BE2C (cell line): ENCODE measurements at regions not wholly inside any gene's neighbourhood (a gene's known extent, or its start where the extent isn't known, plus 50 kb on each side); places are given as distances from the start of the nearest gene placed in this dataset.
"Not testable (repeated sequence)": the region's sequence is repeated elsewhere in the genome, so short reads cannot be mapped to it uniquely, and the experiment has no call there.

ENCODE experiments used
- DNase-seq: peaks from one replicate; pipeline ENCODE4 v3.0.0-alpha.2; 2020
- H3K27me3 ChIP-seq: fragments of 250-450 bp; sonication (Bioruptor Pico); 2 replicates; pipeline ENCODE4 v1.5.1; 2020; ENCODE audit warnings: mild to moderate bottlenecking
- H3K36me3 ChIP-seq: fragments of 250-450 bp; sonication (Bioruptor Pico); 2 replicates; pipeline ENCODE4 v1.5.1; 2020; ENCODE audit warnings: mild to moderate bottlenecking
- H3K4me1 ChIP-seq: fragments of 250-450 bp; sonication (Bioruptor Pico); 2 replicates; pipeline ENCODE4 v1.5.1; 2020
- H3K4me3 ChIP-seq: 2 replicates; pipeline ENCODE4 v1.5.1; 2011; ENCODE audit warnings: low read depth, low read length
- H3K9me3 ChIP-seq: fragments of 250-450 bp; sonication (Bioruptor Pico); 2 replicates; pipeline ENCODE4 v1.5.1; 2020
- TF ChIP-seq, protein P1 (sequence below): IDR thresholded peaks from 2 replicates; pipeline ENCODE4 v1.5.1; 2012; ENCODE audit warnings: mild to moderate bottlenecking, low read depth, low read length

DNA sequence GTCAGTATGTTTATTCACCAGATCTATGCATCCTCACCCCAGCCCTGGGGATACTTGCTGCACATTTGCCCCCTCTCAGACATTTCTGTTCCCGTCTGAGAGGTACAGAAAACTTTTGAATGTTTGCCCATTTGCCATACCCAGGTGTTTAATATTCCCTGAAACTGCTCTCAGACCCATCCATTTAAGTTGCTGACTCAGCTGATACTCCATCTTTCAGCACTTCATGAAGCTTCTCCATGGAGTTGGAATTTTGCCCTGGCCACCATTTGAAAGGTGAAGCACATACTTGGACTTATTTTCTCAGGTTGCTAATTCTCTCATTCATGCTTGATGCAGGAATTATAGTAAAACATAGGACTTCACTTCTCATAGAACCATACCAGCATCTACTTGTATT lies 203.9 kb upstream of the OR13F1 start:
- Histone ChIP-seq H3K9me3 (no peaks in the 10 kb centered on the region), H3K4me3 (no peak overlapping the region), H3K4me1 (no peaks in the 10 kb centered on the region), H3K27me3 (no peaks in the 10 kb centered on the region), H3K36me3 (no peaks in the 10 kb centered on the region)
- no peak for DNase-seq
- TF ChIP-seq, protein P1, sequence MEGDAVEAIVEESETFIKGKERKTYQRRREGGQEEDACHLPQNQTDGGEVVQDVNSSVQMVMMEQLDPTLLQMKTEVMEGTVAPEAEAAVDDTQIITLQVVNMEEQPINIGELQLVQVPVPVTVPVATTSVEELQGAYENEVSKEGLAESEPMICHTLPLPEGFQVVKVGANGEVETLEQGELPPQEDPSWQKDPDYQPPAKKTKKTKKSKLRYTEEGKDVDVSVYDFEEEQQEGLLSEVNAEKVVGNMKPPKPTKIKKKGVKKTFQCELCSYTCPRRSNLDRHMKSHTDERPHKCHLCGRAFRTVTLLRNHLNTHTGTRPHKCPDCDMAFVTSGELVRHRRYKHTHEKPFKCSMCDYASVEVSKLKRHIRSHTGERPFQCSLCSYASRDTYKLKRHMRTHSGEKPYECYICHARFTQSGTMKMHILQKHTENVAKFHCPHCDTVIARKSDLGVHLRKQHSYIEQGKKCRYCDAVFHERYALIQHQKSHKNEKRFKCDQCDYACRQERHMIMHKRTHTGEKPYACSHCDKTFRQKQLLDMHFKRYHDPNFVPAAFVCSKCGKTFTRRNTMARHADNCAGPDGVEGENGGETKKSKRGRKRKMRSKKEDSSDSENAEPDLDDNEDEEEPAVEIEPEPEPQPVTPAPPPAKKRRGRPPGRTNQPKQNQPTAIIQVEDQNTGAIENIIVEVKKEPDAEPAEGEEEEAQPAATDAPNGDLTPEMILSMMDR: no peak

DNA sequence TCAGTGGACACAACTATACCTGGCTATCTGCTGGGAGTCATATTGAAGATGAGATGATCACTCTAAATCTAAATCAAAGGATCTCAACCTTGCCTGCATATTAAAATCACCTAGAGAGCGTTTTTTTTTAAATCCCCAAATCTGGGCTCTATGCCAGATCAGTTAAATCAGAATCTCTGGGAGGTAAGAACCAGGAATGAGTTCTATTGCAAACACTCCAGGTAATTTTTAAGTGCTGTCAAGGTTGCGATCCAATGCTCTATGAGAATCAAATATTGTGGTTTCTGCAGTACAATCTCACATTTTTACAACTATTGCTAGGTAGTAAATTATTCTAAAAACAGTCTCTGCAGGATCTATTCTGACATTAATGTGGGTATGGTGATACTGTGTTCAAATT lies 202.3 kb upstream of the OR13F1 start:
- TF ChIP-seq, protein P1: no peak
- H3K9me3 ChIP-seq: no peaks in the 10 kb centered on the region
- no peak overlapping the region for H3K4me3 ChIP-seq
- no peaks in the 10 kb centered on the region for H3K36me3 ChIP-seq
- no peak for DNase-seq
- H3K27me3 ChIP-seq: no peaks in the 10 kb centered on the region
- H3K4me1 ChIP-seq: no peaks in the 10 kb centered on the region

DNA sequence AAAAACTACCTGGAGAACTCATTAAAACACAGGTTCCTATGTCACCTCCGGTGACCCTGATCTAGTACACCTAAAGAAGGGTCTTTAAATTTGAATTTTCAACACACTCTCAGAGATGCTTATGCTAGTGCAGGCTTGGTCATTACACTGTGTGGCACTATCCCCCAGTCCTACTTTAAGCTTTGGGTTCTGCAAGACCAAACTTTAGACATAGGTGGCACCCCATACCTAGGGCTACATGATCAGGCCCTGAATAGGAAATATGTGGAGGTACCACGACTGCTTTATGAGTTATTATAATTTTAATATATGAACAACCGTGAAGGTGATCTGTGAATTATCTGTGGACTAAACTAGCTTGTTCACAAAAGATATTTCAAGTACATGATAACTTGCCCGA lies 201.3 kb upstream of the OR13F1 start:
- no peaks in the 10 kb centered on the region for H3K9me3 ChIP-seq
- H3K36me3 ChIP-seq: no peaks in the 10 kb centered on the region
- H3K4me1 ChIP-seq: no peaks in the 10 kb centered on the region
- H3K4me3 ChIP-seq: no peak overlapping the region
- no peaks in the 10 kb centered on the region for H3K27me3 ChIP-seq
- no peak for DNase-seq
- TF ChIP-seq, protein P1: no peak

DNA sequence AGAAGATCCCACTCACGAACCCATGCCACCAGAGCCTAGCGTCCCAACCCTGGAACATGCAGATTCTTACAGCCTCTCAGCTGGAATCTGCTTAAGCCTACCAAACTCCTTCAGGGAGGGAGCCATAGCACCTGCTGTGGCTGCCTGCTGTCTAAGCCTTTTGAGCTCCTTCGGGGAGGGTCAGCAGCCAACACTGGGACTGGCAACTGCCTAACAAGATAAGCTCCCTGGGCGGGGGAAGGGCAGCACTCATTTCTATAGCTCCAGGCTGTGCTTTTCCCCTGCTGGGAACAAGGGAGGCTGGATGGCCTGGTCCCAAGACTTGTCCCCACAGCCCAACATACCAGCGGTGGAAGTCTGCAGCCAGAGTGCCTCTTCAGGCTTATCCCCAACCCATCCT lies 199.1 kb upstream of the OR13F1 start:
- H3K36me3 ChIP-seq: no peaks in the 10 kb centered on the region
- TF ChIP-seq, protein P1: no peak
- no peaks in the 10 kb centered on the region for H3K4me1 ChIP-seq
- no peaks in the 10 kb centered on the region for H3K9me3 ChIP-seq
- no peak for DNase-seq
- no peaks in the 10 kb centered on the region for H3K27me3 ChIP-seq
- no peak overlapping the region for H3K4me3 ChIP-seq

DNA sequence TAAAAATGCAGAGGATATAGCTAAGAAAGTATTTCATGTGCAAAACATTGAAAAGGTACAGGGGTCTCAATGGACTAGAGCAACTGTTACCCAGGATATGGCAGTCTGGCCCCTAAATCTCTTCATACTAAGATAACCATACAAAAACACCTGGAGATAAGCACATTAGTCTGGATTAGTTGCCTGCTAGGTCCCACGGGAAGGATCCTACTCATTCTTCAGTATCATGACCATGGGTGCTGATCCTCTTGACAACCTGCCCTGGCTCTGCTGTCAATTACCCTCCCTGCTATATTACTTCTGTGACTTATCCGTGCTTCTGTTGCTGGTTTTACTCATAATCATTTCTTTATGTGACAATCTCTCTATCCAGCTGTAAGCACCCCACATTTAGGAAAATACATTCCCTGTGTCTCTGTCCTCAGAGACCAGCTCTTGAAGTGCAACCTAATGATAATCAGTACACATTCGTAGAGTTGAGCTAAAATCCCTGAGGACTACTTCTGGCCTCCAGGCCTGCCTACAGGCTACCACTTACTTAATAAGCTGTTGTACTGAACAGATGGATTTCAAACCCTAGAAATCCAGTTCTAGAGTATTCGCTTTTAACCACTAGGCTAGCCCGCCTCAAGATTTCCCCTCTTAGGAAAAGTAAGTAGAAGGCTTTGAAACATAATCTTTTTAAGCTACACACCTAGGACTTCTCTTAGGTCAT lies 190.5 kb upstream of the OR13F1 start:
- no peak for DNase-seq
- no peaks in the 10 kb centered on the region for H3K36me3 ChIP-seq
- H3K27me3 ChIP-seq: no peaks in the 10 kb centered on the region
- H3K4me3 ChIP-seq: no peak overlapping the region
- no peaks in the 10 kb centered on the region for H3K4me1 ChIP-seq
- TF ChIP-seq, protein P1: no peak
- H3K9me3 ChIP-seq: no peaks in the 10 kb centered on the region

DNA sequence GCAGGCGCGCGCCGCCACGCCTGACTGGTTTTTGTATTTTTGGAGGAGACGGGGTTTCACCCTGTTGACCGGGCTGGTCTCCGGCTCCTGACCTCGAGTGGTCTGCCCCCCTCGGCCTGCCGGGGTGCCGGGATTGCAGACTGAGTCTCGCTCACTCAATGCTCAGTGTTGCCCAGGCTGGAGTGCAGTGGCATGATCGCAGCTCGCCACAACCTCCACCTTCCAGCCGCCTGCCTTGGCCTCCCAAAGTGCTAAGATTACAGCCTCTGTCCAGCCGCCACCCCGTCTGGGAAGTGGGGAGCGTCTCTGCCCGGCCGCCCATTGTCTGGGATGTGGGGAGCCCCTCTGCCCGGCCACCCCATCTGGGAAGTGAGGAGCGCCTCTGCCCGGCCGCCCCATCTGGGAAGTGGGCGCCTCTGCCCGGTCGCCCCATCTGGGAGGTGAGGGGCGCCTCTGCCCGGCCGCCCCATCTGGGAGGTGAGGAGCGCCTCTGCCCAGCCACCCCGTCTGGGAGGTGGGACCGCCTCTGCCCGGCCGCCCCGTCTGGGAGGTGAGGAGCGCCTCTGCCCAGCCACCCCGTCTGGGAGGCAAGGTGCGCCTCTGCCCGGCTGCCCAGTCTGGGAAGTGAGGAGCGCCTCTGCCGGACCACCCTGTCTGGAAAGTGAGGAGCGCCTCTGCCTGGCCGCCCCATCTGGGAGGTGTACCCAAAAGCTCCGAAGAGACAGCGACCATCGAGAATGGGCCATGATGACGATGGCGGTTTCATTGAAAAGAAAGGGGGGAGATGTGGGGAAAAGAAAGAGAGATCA lies 187.7 kb upstream of the OR13F1 start:
- not testable (repeated sequence) for H3K9me3 ChIP-seq, H3K4me3 ChIP-seq, DNase-seq, H3K4me1 ChIP-seq, H3K36me3 ChIP-seq, H3K27me3 ChIP-seq
